ENCODE measurements at regions not wholly inside any gene's neighbourhood (a gene's known extent, or its start where the extent isn't known, plus 50 kb on each side); places are given as distances from the start of the nearest gene placed in this dataset.

- Histone ChIP-seq H3K9me3 (peaks cover 0 to 25% (median 0%) of the 10 kb centered on the region in 3 donors), H3K27ac (no peak overlapping the region), H3K4me1 (no peaks in the 10 kb centered on the region), H3K4me3 (no peak overlapping the region), H3K27me3 (peaks cover 35% of the 10 kb centered on the region), H3K36me3 (no peaks in the 10 kb centered on the region)
- 15 to 58% methylated on average over 4 to 5 of the region's 12 CpGs for WGBS, 2 donors (ENCODE audit: low coverage in 1 of 2)
- ATAC-seq = no peak
- TF ChIP-seq CTCF (IDR thresholded peaks at IDR 0.05) = no peak
- TF ChIP-seq POLR2AphosphoS5 (IDR thresholded peaks at IDR 0.05) = no peak
- no peak for TF ChIP-seq POLR2A (IDR thresholded peaks at IDR 0.05)
- no peak for TF ChIP-seq EP300 (IDR thresholded peaks at IDR 0.05)
Measured at GRCh38 chr17:5705081-5705875, 121.0 kb upstream of the NLRP1 start.

- Histone ChIP-seq H3K27me3 (peaks cover 32% of the 10 kb centered on the region), H3K4me1 (no peaks in the 10 kb centered on the region), H3K9me3 (peaks cover 0 to 25% (median 0%) of the 10 kb centered on the region in 3 donors), H3K36me3 (no peaks in the 10 kb centered on the region), H3K4me3 (no peak overlapping the region), H3K27ac (no peak overlapping the region)
- TF ChIP-seq POLR2A (IDR thresholded peaks at IDR 0.05) (no peak), POLR2AphosphoS5 (IDR thresholded peaks at IDR 0.05) (no peak), CTCF (IDR thresholded peaks at IDR 0.05) (no peak), EP300 (IDR thresholded peaks at IDR 0.05) (no peak)
- WGBS, 2 donors (ENCODE audit: low coverage in 1 of 2) = 87 to 100% methylated on average over 1 to 5 of the region's 10 CpGs
- no peak for ATAC-seq
Measured at GRCh38 chr17:5705876-5706576, 121.7 kb upstream of the NLRP1 start.

- H3K4me1 ChIP-seq = no peaks in the 10 kb centered on the region
- peaks cover 38% of the 10 kb centered on the region for H3K27me3 ChIP-seq
- peaks cover 0 to 25% (median 0%) of the 10 kb centered on the region in 3 donors for H3K9me3 ChIP-seq
- 31 to 60% methylated on average over 1 to 6 of the region's 8 CpGs for WGBS, 2 donors (ENCODE audit: low coverage in 1 of 2)
- H3K27ac ChIP-seq = no peak overlapping the region
- H3K4me3 ChIP-seq = no peak overlapping the region
- ATAC-seq = no peak
- no peaks in the 10 kb centered on the region for H3K36me3 ChIP-seq
- TF ChIP-seq CTCF (IDR thresholded peaks at IDR 0.05) (peak in 3 of 4 experiments; percentile 28 to 56 (median 42)), POLR2A (IDR thresholded peaks at IDR 0.05) (no peak)
Measured at GRCh38 chr17:5706577-5707210, 122.4 kb upstream of the NLRP1 start.

- no peak overlapping the region for H3K27ac ChIP-seq
- peaks cover 46% of the 10 kb centered on the region for H3K27me3 ChIP-seq
- ATAC-seq = no peak
- 89 to 90% methylated on average over 2 to 5 of the region's 5 CpGs for WGBS, 2 donors (ENCODE audit: low coverage in 1 of 2)
- TF ChIP-seq POLR2A (IDR thresholded peaks at IDR 0.05) (no peak), POLR2AphosphoS5 (IDR thresholded peaks at IDR 0.05) (no peak), EP300 (IDR thresholded peaks at IDR 0.05) (no peak), CTCF (IDR thresholded peaks at IDR 0.05) (no peak)
- H3K4me1 ChIP-seq = no peaks in the 10 kb centered on the region
- H3K9me3 ChIP-seq = peaks cover 0 to 20% (median 0%) of the 10 kb centered on the region in 3 donors
- no peaks in the 10 kb centered on the region for H3K36me3 ChIP-seq
- no peak overlapping the region for H3K4me3 ChIP-seq
Measured at GRCh38 chr17:5707482-5707881, 123.2 kb upstream of the NLRP1 start.

All from gastroesophageal sphincter (tissue), 4 donors.